HEK293 (cell line): ENCODE measurements at regions not wholly inside any gene's neighbourhood (a gene's known extent, or its start where the extent isn't known, plus 50 kb on each side); places are given as distances from the start of the nearest gene placed in this dataset.

Source experiments
- OVOL3 ChIP-seq: fragments of 450-650 bp; formaldehyde crosslinking; IDR thresholded peaks from 2 replicates; pipeline ENCODE4 v1.5.1; 2016; ENCODE audit warnings: missing biosample characterization, missing genetic modification characterization
- REPIN1 ChIP-seq: fragments of 450-650 bp; formaldehyde crosslinking; IDR thresholded peaks from 2 replicates; pipeline ENCODE4 v1.5.1; 2017; ENCODE audit warnings: missing biosample characterization, missing genetic modification characterization, low read depth
- ZNF518A ChIP-seq: fragments of 450-650 bp; formaldehyde crosslinking; conservative IDR thresholded peaks from 2 replicates; pipeline ENCODE4 v1.5.1; 2016; ENCODE audit warnings: low read depth, missing biosample characterization, missing genetic modification characterization
- TF ChIP-seq, protein P1 (sequence below): fragments of 450-650 bp; formaldehyde crosslinking; IDR thresholded peaks from 2 replicates; pipeline ENCODE4 v1.5.1; 2017; ENCODE audit warnings: missing biosample characterization, missing genetic modification characterization
- TF ChIP-seq, protein P2 (sequence below): fragments of 450-650 bp; formaldehyde crosslinking; IDR thresholded peaks from 2 replicates; pipeline ENCODE4 v1.5.1; 2016; ENCODE audit warnings: missing biosample characterization, missing genetic modification characterization
- TF ChIP-seq, protein P3 (sequence below): fragments of 450-650 bp; formaldehyde crosslinking; IDR thresholded peaks from 2 replicates; pipeline ENCODE4 v1.5.1; 2017; ENCODE audit warnings: missing biosample characterization, missing genetic modification characterization

DNA sequence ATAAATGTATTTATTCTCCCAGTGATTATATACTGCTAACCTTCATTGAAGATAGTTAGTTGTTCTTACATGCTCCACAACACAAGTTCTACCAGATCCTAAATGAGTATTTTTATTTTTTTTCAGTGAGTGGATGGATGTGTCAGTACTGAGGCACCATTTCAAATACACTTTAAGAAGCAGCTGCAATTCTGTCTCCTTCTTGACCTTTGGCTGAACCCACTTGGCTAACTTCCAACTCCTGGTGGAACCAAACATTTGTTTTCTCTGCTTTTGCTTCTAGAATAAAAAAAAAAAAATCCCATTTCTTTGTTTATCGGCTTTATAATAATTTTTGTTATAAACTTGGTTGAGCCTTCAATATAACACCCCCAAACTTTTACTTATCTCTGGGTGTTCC lies 458.3 kb upstream of the MAP3K7 start:
- no peak for TF ChIP-seq REPIN1
- TF ChIP-seq, protein P1, sequence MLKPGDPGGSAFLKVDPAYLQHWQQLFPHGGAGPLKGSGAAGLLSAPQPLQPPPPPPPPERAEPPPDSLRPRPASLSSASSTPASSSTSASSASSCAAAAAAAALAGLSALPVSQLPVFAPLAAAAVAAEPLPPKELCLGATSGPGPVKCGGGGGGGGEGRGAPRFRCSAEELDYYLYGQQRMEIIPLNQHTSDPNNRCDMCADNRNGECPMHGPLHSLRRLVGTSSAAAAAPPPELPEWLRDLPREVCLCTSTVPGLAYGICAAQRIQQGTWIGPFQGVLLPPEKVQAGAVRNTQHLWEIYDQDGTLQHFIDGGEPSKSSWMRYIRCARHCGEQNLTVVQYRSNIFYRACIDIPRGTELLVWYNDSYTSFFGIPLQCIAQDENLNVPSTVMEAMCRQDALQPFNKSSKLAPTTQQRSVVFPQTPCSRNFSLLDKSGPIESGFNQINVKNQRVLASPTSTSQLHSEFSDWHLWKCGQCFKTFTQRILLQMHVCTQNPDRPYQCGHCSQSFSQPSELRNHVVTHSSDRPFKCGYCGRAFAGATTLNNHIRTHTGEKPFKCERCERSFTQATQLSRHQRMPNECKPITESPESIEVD, result no peak
- TF ChIP-seq, protein P2, sequence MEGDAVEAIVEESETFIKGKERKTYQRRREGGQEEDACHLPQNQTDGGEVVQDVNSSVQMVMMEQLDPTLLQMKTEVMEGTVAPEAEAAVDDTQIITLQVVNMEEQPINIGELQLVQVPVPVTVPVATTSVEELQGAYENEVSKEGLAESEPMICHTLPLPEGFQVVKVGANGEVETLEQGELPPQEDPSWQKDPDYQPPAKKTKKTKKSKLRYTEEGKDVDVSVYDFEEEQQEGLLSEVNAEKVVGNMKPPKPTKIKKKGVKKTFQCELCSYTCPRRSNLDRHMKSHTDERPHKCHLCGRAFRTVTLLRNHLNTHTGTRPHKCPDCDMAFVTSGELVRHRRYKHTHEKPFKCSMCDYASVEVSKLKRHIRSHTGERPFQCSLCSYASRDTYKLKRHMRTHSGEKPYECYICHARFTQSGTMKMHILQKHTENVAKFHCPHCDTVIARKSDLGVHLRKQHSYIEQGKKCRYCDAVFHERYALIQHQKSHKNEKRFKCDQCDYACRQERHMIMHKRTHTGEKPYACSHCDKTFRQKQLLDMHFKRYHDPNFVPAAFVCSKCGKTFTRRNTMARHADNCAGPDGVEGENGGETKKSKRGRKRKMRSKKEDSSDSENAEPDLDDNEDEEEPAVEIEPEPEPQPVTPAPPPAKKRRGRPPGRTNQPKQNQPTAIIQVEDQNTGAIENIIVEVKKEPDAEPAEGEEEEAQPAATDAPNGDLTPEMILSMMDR (tag by site-specific recombination), result no peak
- TF ChIP-seq, protein P3, sequence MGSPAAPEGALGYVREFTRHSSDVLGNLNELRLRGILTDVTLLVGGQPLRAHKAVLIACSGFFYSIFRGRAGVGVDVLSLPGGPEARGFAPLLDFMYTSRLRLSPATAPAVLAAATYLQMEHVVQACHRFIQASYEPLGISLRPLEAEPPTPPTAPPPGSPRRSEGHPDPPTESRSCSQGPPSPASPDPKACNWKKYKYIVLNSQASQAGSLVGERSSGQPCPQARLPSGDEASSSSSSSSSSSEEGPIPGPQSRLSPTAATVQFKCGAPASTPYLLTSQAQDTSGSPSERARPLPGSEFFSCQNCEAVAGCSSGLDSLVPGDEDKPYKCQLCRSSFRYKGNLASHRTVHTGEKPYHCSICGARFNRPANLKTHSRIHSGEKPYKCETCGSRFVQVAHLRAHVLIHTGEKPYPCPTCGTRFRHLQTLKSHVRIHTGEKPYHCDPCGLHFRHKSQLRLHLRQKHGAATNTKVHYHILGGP (tag by site-specific recombination), result no peak
- TF ChIP-seq OVOL3 (tag by site-specific recombination), result no peak
- no peak for TF ChIP-seq ZNF518A (tag by site-specific recombination)
